ENCODE measurements at regions not wholly inside any gene's neighbourhood (a gene's known extent, or its start where the extent isn't known, plus 50 kb on each side); places are given as distances from the start of the nearest gene placed in this dataset.

DNA sequence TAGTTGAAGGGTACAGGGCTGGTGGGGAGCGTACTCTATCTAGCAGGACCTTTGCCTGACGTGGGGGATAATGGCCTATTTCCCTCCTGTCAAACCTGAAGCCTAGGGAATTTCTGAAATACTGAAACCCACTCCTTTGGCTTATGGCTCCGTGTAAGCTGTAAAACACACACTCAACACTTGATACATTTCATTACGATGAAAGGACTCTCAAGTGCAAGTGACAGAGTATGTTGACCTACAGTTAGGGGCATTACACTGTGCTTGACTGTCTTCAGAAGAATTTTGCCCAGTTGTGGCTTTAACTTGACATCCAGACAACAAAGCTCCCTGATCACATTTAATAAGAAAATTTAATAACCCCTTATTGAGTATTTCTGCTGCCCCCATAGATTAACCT is 194.3 kb downstream of the BAMBI start:
- TF ChIP-seq CEBPB (IDR thresholded peaks at IDR 0.05; ENCODE audit: low read depth) (no peak), EZH2phosphoT487 (IDR thresholded peaks at IDR 0.05; ENCODE audit: borderline replicate concordance) (no peak), POLR2A (IDR thresholded peaks at IDR 0.05; ENCODE audit: borderline replicate concordance, extremely low read depth, insufficient read depth, insufficient read length) (no peak)
- TF ChIP-seq, protein P1, sequence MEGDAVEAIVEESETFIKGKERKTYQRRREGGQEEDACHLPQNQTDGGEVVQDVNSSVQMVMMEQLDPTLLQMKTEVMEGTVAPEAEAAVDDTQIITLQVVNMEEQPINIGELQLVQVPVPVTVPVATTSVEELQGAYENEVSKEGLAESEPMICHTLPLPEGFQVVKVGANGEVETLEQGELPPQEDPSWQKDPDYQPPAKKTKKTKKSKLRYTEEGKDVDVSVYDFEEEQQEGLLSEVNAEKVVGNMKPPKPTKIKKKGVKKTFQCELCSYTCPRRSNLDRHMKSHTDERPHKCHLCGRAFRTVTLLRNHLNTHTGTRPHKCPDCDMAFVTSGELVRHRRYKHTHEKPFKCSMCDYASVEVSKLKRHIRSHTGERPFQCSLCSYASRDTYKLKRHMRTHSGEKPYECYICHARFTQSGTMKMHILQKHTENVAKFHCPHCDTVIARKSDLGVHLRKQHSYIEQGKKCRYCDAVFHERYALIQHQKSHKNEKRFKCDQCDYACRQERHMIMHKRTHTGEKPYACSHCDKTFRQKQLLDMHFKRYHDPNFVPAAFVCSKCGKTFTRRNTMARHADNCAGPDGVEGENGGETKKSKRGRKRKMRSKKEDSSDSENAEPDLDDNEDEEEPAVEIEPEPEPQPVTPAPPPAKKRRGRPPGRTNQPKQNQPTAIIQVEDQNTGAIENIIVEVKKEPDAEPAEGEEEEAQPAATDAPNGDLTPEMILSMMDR (IDR thresholded peaks at IDR 0.05 in 2 of 3, conservative IDR thresholded peaks at IDR 0.05 in 1 of 3; ENCODE audit: borderline replicate concordance in 1 of 3, insufficient read depth in 1 of 3, low read depth in 2 of 3, low read length in 2 of 3) = no peak
- TF ChIP-seq, protein P2, sequence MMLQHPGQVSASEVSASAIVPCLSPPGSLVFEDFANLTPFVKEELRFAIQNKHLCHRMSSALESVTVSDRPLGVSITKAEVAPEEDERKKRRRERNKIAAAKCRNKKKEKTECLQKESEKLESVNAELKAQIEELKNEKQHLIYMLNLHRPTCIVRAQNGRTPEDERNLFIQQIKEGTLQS (IDR thresholded peaks at IDR 0.05) = no peak

Data from HCT116 (cell line).